ENCODE measurements at regions not wholly inside any gene's neighbourhood (a gene's known extent, or its start where the extent isn't known, plus 50 kb on each side); places are given as distances from the start of the nearest gene placed in this dataset.

DNA sequence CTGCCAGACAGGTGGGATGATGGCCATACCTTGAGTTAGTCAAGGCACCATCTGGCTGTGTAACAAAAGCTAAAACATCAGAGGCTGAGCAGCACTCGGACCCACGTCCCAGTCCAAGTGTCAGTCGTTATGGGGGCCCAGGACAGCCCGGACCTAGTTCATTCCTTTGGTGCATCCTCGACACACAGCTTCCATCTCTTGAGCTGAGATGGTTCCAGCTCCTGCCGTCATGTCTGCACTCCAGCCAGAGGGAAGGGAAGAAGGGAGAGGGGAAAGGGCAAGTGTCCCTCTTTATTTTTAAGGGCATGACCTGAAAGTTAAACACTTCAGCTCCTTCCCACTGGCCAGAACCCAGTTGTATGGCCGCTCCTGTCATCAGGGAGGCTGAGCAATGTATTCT, 218.0 kb downstream of the SEC14L1 start:
- DNase-seq (ENCODE audit: low read depth in 3 of 3, low spot score in 2 of 3) = no peak

DNA sequence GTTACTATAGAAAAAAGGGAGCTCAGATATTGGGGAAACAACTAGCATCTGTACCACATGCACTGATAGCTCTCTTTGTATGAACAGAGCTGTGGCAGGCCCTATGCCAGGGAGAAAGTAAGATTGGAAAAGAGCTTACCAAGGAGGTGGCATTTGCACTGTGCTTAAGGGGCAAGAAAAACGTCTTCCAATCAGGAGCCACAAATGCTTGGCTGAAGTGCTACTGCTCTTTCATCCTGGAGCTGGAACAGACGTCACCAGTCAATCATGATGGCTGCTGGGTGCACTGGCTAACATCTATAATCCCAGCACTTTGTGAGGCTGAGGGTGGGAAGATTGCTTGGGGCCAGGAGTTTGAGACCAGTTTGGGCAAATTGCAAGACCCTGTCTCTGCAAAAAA, 218.5 kb downstream of the SEC14L1 start:
- DNase-seq (ENCODE audit: low read depth in 3 of 3, low spot score in 2 of 3) = no peak

DNA sequence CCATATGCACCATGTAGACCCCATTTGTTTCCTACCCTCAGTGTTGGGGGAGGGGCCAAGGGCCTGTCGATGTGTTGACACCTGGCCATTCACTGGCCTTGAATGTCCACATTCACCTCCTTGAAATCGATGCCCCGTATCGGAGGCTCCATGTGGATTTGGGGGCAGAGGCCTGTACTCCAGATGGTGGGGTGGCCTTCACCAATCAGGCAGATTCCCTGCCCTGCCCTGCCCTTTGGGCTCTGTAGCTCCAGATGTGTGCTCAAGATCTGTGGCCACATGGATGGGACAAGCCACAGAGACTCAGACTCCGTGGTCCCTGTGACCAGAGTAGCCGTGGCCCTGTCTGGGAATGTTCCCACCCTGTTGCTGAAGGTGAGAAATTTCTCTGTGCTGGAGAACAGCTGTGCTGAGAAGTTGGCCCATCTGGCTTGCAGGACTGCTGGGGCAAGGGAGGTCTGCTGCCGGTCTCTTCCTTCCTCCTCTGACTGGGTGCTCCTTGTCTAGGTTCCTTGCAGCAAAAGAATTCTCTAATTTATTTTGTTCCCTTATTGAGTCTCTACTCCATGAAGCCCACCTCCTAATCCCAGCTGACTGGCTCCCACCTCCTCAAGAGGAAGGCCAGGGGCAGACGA, 221.3 kb downstream of the SEC14L1 start:
- DNase-seq (ENCODE audit: low read depth in 3 of 3, low spot score in 2 of 3) = no peak

DNA sequence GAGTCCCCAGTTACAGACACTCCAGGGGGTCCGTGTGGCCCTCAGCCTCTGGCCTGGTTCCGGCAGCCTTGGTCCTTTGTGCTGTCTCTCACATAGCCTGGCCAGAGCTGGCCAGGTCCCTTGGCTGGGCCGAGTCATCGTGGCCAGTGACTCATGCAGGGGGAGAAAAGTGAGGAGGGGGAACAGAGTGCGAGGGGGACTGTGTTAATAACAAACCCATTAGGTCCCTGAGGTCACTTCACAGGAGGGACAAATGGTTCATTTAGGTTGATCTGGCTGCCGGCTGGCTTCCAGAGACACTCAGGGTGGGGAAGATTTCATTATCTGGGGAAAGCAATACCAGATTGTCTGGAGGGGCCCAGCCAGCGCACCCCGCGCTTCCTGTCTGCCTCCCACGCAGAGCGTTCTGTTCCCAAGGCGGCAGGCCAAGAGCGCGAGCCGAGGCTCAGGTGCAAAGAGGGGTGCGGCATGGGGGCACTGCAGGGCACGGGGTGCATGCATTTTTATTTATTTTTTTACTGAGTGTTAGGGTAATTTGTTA, 223.1 kb downstream of the SEC14L1 start:
- DNase-seq (ENCODE audit: low read depth in 3 of 3, low spot score in 2 of 3) = no peak

DNA sequence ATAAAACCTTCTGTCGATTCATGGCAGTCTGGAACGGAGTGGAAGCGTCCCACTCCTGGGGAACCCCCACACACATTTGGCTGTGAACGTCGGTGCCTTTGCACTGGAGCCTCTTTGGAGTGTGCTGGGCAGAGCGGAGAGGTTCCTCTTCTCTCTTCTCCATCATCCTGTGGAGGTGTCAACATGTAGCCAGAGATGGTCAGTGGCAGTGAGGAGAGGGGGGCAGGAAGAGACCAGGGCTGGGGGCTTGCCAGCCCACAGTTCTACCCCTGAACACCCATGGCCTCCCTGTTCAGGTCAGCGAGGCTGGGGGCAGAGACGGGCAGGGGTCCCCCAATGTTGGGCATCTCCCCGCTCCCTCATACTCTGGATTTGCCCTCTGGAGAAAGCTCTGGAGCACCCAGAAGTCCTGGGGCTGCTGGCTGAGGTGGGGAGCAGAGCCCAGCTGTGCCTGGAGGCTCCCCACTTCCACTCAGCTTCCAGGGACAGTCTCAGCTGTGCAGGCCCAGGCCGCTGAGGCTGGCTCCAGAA, 223.7 kb downstream of the SEC14L1 start:
- DNase-seq (ENCODE audit: low read depth in 3 of 3, low spot score in 2 of 3) = no peak

DNA sequence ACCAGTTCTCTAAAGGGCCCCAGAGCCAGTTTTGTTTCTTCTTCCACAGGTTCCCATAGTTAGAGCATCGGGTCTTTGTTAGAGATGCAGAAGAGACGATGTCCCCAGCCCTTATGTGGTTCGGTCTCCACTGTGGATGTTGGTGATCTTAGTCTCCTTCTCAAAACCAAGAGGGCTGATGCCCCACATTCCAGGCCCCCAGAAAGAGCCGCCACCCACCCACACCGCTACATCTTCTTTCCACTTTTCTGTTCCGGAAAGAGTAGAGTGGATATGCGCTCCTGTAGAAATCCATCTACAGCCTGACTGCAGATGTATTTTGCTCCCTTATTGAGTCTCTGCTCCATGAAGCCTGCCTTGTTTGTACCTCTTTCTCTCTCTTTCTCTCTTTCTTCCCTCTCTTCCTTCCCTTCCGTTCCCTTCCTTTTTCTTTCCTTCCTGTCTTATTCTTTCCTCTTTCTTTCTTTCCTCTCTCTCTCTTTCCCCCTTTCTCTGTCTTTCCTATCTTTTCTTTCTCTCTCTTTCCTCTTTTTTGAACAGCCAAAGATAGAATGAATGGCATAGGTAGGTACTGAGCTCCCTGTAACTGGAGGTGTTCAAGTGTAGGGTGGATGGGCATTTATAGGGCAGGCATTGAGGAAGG, 224.3 kb downstream of the SEC14L1 start:
- DNase-seq (ENCODE audit: low read depth in 3 of 3, low spot score in 2 of 3) = no peak

DNA sequence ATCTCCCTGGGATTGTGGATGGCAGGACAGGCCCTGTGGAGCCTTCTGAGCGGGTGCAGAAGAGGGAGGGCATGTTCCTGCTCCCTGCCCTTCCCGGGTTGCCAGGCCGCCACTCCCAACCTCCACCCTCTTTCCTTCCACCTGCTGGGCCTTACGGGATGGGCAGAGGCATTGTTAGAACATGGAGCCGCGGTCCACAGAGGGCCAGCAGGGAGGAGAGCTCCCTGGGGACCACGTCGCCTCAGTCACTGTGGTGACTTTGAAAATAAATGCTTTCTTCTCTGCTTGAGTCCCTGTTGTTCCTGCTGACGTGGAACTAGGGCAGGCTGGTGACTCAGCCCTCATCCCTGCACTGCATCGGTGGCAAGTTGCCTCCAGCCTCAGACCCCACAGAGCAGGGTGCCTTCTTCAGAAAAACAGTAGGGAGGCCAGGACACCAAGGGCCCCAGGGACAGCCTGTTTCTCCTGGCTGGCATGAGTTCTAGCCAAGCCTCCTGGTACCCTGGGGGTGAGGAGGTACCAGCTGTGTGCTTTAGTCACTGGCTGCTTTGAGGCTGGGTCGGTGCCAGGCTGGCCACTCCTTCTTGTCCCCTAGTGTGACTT, 224.9 kb downstream of the SEC14L1 start:
- no peak for DNase-seq (ENCODE audit: low read depth in 3 of 3, low spot score in 2 of 3)

DNA sequence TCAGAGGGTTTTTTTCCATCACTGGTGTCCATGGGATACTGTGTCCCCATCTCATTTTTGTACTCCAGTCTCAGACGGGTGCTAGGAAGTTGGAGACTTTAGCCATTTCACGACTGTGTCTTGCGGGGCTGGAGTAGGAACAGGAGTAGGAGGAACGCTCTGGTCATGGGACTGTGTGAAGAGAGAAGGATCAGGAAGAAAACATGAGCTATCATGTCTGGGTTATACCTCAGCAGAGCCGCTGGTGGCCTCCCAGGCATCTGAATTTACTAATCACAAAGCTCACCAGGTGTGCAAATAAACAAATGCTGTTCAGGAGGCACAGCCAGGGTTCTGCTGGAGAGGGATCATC, 225.4 kb downstream of the SEC14L1 start:
- no peak for DNase-seq (ENCODE audit: low read depth in 3 of 3, low spot score in 2 of 3)

DNA sequence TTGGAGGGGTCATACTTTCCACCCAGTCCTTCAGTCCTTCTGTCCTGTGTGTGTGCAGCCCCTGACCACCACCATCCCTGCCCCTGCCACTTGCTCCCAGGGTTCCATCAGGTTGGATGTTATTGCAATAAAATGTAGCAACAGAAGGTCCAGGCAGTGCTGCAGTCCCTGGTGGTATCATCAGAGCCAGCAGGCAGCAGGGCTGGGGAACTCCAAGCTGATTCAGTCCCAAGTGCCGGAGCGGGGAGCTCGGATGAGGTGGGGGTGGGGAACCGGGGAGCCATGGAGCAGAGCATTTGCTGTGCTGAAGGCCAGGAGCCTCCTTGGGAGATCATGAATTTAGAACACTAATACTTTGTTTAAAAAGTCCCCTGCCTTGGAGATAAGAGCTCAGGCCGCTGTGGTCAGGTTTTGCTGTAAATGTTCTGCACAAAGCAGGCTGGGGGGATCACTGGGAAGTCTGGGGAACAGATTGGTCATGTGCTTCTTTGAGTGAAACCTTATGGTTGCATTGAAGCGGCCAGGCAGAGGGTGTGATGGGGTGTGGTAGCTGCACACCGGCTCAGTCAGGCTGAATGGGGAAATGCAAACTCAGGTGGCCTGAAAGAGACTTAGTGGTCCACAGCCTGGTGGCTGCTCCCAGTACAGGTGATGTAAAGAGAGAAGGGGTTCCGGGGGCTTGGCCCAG, 225.9 kb downstream of the SEC14L1 start:
- no peak for DNase-seq (ENCODE audit: low read depth in 3 of 3, low spot score in 2 of 3)

DNA sequence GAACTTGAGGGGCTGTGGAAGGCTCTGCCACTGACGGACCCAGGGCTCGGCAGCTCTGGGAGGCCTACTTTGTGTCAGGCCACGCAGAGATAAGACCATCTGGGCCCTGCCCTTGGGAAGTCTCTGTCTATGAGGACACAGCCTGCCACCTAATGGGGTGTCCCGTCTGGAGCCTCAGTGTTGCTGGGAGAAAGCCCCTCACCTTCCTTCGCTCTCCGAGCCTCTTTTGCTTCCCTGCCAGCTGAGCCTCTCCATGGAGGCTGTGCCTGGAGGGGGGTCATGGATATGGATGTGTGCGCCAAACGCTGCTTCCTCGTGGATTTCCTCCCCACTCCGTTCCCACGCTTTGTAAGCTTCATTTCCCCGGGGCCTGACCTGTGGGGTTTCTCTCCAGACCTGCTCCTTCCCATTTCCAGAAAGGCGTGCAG, 228.8 kb downstream of the SEC14L1 start:
- no peak for DNase-seq (ENCODE audit: low read depth in 3 of 3, low spot score in 2 of 3)

DNA sequence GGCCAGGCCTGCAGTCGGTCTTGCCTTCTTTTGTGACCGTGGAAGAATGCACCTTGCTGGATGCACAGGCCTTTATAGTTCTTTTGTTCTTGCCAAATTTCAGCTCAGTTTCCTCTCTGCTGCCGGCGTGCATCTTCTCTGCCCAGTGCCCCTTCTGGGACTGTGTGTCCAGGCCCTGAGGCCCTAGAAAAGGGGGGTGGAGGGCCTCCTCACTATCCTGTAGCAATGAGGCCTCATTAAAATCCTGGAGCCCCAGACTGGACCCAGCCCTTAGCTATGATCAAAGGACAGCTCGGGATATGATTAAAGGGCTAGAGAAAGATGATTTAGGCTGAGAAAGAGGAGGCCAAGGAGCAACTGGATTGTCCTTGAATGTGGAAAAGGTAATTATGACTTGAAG, 229.8 kb downstream of the SEC14L1 start:
- no peak for DNase-seq (ENCODE audit: low read depth in 3 of 3, low spot score in 2 of 3)

DNA sequence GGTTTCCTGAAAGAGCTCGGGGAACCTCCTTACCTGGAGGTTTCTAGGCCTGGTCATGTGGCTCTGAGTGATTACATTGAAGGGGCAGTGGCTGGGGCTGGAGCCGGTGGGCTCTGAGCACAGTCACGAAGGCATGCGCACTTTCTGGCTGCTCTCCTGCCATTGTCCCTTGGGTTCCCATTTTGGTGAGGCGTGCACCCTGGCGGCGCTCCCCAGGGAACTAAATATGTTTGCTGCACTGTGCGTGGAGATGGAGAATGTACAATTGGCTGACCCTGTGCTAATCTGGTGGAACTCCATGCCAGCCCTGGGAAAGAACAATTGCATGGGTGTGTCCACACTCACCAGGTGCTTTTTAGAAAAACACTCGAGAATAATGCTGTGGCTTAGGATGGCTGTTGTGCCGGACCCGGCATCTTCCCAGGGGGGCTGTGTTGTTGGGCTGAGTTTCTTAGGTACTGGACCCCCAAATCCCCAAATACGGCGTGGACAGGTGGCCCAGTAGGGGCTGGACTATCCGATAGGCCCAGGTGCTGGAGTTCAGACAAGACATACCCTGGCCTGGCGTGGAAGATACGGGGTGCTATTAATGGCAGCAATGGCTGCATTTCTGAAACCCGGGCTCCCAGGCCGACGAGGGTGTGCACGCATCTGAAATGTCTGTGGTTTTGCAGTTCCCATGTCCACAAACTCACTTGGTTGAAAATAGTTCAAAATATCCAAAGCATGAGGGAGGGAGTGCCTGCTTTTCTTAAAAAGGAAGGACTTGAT, 230.5 kb downstream of the SEC14L1 start:
- DNase-seq (ENCODE audit: low read depth in 3 of 3, low spot score in 2 of 3) = no peak

DNA sequence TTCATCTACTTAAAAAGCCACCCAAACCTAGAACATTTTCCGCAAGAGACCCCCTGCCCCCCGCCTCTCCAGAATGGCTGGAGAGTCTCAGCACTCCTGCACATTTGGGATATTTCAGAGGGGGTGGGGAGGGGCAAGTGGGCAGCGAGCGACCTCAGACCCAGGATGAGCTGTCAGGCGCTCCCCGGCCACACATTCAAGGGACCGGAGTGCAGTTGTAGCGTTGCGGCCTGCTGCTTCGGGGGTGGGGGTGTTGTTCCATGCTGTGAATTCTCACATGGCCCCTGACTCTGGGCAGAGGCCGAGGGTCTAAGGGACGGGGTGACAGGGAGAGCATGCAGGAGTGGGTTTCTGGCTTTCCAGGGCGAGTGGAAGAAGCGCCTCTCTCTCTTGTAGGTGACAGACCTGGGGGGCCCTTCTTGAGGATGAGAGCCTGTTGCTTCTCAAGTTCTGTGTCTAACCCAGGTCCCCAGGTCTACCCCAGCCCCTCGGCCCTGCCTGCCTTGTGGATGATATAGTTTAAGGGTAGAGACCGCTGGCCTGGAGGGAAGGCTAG, 231.2 kb downstream of the SEC14L1 start:
- DNase-seq (ENCODE audit: low read depth in 3 of 3, low spot score in 2 of 3) = no peak

DNA sequence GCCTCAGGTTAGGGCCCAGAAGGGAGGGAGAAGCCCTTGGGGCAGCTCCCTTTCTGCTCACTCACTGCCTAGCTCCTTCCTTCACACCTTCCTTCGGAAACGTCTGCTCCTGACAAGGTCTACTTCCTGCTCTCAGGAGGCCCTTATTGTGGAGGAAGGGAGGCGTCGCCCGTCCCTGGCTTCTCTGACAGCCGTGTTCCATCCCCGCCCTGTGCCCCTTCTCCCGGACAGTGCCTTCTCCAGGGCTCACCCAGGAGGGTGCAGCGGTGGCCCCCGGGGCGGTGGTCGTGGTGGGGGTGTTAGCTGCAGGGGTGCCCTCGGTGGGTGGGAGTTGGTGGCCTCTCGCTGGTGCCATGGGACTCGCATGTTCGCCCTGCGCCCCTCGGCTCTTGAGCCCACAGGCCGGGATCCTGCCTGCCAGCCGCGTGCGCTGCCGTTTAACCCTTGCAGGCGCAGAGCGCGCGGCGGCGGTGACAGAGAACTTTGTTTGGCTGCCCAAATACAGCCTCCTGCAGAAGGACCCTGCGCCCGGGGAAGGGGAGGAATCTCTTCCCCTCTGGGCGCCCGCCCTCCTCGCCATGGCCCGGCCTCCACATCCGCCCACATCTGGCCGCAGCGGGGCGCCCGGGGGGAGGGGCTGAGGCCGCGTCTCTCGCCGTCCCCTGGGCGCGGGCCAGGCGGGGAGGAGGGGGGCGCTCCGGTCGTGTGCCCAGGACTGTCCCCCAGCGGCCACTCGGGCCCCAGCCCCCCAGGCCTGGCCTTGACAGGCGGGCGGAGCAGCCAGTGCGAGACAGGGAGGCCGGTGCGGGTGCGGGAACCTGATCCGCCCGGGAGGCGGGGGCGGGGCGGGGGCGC, 231.9 kb downstream of the SEC14L1 start:
- DNase-seq (ENCODE audit: low read depth in 3 of 3, low spot score in 2 of 3) = peak in 1 of 3 donors; percentile 78

DNA sequence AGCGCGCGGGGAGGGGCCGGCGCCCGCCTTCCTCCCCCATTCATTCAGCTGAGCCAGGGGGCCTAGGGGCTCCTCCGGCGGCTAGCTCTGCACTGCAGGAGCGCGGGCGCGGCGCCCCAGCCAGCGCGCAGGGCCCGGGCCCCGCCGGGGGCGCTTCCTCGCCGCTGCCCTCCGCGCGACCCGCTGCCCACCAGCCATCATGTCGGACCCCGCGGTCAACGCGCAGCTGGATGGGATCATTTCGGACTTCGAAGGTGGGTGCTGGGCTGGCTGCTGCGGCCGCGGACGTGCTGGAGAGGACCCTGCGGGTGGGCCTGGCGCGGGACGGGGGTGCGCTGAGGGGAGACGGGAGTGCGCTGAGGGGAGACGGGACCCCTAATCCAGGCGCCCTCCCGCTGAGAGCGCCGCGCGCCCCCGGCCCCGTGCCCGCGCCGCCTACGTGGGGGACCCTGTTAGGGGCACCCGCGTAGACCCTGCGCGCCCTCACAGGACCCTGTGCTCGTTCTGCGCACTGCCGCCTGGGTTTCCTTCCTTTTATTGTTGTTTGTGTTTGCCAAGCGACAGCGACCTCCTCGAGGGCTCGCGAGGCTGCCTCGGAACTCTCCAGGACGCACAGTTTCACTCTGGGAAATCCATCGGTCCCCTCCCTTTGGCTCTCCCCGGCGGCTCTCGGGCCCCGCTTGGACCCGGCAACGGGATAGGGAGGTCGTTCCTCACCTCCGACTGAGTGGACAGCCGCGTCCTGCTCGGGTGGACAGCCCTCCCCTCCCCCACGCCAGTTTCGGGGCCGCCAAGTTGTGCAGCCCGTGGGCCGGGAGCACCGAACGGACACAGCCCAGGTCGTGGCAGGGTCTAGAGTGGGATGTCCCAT, 232.8 kb downstream of the SEC14L1 start:
- no peak for DNase-seq (ENCODE audit: low read depth in 3 of 3, low spot score in 2 of 3)

DNA sequence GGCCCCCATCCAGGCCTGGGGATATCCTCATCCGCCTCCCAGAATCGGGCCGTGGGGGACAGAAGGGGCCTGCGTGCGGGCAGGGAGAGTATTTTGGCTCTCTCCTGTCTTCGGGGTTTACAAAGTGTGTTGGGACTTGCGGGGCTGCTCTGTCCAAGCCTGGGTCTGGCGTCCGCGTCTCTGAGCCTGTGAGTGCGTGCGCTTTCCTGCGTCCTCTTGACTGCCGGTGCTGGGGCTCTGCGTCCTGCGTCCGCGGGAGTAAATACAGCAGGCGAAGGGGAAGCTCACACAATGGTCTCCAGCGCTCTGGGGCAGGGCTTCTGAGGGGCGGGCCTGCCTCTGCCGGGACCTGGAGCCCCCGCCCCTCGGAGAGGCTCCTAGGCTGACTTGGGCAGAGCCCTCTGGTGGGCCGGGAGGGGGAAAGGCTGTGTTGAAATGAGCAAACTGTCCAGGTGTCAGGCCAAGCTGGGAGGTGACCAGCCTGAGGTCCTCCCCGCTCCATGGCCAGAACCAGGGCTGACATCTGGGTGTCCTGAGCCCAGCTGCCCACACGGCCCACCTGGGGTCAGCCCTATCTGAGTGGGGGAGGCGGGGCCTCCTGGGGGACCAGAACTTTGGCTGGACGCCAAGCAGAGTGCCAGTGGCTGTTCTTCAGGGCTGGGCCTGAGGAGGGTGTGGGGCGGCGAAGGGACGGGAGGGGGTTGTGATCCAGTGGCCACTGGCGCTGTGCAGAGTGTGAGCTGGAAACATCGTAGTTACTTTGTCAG, 233.6 kb downstream of the SEC14L1 start:
- no peak for DNase-seq (ENCODE audit: low read depth in 3 of 3, low spot score in 2 of 3)

DNA sequence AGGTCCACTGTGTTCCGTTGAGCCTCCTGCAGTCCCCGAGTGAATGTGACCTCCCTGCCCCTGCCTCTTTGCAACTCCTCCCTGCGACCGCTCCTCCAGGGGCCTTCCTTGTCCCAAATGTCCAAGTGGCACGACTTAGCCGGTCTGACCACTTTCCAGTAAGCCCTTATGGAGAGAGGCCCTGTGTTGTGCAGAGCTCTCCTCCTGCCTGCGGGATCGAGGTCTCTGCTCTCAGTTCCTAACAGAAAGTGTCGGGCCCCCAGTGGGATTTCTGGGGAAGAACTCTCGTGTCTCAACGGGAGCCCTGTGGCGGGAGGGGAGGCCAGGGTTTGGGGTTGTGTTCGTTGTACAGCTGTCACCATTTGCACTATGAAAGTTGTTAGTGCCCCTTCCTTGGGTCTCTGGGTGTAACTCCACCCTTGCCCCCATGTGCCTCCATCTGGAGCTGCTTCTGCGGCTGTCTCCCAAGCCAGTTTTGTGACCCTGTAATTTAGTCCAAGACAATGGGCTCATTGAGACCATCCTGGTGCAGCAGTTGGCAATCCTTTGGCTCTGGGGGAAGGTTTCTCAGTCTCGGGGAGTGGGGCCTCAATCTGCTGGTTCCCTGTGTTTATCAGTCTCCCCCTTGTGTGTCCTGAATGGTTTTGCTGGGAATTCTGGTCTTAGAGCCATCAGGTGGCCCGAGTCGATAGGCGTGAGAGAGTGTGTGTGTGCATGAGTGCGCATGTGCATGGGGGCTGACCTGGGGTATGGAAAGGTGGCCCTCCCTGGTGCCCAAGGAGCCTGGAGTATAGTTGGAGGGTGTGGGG, 234.5 kb downstream of the SEC14L1 start:
- DNase-seq (ENCODE audit: low read depth in 3 of 3, low spot score in 2 of 3) = no peak
